HG03354 (cell line): ENCODE measurements at regions not wholly inside any gene's neighbourhood (a gene's known extent, or its start where the extent isn't known, plus 50 kb on each side); places are given as distances from the start of the nearest gene placed in this dataset.

Experiments used
- ATAC-seq: cut with Tn5 transposase; IDR thresholded peaks from one replicate; pipeline ENCODE4 v1.9.1; 2021; ENCODE audit warnings: mild to moderate bottlenecking; ENCODE audit not compliant: unreplicated experiment, poor library complexity, severe bottlenecking

DNA sequence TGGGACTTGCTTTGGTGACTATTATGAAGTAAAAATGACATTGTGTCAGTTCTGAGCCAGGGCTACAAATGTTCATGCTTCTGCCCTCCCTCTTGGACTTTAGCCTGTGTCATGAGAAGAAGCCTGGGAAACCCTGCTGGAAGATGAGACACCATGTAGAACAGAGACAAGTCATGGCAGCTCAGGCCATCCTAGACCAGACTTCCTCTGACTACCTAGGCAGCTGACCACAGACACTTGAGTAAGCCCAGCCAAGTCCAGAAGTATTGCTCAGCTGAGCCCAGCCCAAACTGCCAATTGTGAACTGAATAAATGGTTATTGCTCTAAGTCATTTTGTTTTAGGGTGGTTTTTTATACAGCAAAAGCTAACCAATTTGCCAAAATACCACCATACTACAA is 467.6 kb upstream of the CNKSR2 start:
- ATAC-seq = no peak

DNA sequence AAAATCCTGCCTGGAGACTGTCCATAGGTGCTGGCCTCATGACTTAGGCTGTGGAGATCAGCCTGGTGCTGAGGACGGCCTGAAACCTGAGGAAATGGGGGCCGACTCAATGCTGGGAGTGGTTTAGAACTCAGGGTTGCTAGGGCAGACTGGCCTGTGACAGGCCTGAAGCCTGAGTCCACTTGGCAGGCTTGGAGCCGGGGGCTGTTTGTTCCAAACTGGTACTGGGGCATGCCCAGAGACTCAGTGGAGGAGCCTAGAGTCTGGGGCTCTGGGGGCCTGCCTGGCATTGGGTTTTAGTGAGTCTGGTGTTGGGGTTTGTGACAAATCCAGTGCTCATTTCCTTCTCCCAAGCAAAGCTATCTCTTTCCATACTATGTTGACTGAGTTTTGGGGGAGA is 489.7 kb upstream of the CNKSR2 start:
- ATAC-seq = no peak

DNA sequence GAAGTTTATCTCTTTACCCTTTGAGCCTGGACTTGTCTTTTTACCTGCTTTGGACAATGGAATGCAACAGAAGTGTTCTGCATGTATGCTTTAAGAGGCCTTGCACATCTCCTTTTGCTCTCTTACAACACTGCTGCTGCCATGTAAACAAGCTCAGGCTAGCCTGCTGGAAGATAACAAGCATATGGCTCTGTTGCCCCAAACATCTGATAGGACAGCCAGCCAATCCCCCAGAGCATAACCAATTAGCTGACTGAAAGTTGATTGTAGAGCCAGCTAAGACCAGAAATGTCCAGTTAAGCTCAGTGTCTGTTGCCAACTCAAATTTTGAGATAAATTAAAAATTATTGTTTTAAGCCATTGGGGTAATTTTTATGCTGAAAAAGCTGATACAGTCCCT is 510.6 kb upstream of the CNKSR2 start:
- ATAC-seq = no peak

DNA sequence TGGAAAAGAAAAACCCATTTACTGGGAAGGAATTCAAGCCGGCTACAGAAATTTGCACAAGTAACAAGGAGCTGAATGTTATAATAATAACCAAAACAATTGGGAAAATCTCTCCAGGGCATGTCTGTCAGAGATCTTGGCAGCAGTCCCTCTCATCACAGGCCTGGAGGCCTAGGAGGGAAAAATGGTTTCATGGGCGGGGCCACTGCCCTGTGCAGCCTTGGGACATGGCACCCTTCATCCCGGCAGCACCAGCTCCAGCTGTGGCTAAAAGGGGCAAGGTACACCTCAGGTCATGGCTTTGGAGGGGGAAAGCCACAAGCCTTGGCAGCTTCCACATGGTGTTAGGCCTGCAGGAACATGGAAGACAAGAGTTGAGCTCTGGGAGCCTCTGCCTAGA is 513.1 kb upstream of the CNKSR2 start:
- no peak for ATAC-seq

DNA sequence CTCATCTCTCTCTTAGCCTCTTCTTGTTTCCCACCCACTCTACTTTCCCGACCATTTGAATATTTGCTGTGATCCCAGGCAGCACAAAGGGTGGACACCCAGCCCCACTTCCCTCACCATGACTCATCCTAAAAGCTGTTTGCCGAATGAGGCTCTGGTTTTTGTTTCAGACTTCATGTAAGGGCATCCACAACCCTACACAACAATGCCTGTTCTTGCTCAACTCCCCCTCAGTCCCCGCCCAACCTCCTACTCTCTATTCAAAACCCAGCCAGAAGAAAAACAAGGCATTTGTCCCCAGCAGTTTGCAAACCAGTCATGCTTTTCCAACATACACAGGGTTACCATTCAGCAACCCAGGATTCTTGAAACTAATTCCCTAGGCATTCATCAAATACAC is 516.5 kb upstream of the CNKSR2 start:
- ATAC-seq = no peak

DNA sequence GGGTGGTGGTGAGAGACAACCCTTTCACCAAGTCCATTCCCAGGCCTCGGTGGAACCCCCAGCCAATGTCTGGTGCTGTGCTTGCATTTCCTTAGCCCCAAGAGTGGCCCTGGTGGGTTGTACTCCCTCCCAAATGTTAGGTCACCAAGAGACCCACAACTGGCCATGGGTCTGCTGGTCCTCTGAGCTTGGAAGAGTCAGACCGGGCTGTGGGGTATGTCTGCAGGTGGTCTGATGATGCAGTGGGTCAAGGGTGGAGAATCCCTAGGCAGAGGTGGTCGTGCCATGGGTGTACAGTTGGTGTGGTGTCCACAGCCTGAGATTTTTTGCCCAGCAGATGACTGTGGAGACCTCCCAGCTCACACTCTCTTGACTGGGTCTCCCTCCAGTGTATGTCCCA is 535.7 kb upstream of the CNKSR2 start:
- no peak for ATAC-seq

DNA sequence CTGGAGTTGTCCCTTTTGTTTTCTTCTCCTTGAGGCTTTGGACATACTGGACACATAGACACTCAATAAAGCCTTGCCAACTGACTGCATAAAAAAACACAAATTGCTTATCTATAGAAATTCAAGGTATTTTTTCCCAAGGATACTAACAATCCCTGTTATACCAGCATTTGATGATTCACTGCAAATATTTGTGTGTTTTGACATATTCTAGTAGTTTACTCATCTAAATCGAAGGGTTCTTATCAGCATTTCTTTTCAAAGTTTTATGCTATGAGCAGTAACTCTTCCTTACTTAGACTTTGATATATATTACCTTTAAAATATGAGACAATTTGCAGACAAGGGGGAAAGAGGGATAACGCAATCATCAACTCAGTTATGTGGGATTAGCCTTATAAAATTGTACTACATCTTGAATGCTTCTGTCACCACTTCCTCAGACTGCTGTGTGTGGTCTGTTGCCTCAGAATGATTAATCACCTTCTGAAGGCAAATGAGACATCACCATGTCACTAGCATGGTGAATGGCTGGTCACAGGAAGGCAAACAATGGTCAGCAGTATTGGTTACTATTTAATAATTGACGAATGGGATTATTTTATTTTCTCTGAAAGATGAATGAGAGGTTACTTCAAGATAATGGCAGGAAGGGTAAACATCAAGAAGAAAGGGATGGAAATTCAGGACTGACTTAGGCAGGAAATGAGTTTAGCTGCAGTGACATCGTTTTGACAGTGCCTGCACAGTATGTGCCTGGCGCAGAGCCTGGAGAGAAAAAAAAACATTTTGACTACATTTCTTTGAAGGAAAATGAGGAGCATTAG is 544.3 kb upstream of the CNKSR2 start:
- ATAC-seq = no peak

DNA sequence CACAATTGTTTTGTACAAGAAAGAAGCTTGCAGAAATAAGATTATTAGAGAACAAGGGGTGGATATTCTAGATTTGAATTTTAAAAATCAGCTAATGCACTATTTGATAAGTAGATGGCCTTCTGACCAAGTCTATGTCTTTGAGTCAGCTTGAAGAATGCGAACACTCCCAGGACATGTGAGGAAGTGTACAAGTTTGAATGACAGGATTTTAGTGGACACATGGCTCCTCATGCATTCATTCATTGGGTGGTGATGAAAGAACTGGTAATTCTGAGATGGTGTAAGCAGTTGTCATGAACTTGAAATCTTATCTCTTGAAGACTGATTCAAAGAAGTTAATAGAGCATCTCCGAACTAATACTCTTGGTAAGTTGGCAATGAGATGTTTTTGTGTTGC is 548.2 kb upstream of the CNKSR2 start:
- no peak for ATAC-seq

DNA sequence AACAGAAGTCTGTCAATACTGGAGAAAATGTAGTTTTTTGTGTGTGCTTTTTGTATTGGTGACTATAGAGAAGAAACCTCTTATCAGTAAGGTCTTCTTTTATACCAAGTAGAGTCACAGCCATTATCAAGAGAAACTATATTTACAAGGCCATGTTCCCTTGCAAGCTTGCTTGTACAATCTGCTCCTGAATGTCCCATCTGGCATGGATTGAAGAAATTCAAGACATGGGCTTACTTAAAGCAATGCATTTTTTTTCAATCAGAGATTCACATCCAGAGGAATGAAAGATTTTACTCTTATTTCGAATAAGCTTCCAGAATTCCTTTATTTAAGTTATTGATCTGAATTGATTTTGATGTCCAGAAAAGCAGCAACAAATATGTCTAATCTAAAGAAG is 537.3 kb upstream of the RPS6KA3 start:
- ATAC-seq = no peak

DNA sequence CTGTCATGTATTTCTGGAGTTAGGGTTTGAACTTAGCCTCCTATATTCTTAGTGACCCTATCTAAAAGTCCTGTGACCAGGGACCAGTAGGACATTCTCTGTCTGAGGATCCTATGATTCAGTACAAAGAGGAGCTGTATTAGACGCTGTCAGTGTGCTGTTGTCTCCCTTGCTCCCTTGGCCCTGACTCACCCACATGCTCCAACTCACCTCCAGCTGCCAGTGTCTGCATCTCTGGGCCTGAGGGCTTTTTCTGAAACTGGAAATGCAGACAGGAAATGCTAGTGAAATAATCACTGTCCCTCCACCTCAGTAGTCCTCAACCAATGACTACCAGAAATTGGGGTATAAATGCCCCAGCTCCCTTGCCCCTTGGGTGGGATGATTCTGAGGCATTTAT is 535.3 kb upstream of the RPS6KA3 start:
- no peak for ATAC-seq

DNA sequence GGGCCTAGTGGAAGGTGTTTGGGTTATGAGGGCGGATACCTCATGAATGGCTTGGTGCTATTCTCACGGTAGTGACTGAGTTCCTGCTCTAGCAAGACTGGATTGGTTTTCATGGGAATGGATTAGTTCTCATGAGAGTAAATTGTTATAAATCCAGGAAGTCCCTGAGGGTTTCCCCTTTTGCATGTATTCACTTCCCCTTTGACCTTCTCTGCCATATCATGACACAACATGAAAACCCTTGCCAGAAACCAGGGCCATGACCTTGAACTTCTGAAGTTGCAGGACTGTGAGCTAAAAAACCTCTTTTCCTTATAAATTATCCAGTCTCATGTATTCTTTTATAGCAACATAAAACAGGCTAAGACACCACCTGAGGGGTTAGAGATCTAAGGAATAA is 529.7 kb upstream of the RPS6KA3 start:
- ATAC-seq = no peak

DNA sequence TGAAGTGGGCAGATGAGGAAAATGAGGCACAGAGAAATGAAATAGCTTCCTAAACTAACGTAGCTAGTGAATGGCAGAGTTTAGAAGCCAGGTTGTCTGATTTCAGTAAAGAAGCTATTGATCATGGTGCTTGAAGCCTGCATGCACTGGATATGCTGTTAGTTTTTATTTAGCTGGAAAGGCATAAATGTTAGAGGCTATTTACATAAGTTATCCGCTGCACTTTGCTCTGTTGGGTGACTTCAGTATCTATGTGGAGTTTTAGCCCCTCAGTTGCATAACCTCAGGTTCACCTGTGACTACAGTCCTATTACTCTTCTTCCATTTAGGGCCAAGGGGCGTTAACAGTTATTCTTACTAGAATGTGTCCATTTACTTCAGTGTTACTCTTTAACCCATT is 522.4 kb upstream of the RPS6KA3 start:
- ATAC-seq = no peak

DNA sequence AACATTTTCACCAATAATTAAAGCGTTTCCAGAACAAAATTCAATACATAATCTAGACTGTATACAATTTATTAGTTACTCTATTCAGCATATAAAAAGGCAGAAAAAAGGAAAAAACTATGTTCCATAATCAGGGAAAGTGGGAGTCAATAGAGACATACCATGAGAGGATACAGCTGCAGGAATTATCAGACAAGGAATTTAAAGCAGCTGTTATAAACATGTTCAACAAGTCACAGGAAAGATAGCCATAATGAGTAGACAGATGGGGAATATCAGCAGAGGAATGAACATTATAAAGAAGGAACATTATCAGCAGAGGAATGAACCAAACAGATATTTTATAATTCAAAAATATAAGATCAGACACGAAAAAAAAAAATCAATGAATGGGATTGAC is 500.6 kb upstream of the RPS6KA3 start:
- no peak for ATAC-seq

DNA sequence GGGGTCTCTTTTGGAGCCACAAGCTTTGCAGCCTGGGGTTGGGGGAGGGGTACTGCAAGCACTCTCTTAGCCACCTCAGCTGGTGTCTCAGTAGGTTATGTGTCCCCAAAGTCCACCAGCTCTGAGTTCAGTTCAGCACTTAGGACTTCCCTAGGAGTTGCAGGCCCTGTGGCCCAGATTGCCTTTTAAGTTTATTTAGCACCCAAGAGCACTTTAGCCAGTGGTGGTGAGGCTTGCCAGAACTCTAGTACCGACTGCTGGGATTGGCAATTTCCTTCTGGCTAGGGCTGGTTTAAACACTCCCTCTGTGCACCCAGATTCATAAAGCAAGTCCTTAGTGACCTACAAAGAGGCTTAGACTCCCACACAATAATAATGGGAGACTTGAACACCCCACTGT is 489.9 kb upstream of the RPS6KA3 start:
- no peak for ATAC-seq

DNA sequence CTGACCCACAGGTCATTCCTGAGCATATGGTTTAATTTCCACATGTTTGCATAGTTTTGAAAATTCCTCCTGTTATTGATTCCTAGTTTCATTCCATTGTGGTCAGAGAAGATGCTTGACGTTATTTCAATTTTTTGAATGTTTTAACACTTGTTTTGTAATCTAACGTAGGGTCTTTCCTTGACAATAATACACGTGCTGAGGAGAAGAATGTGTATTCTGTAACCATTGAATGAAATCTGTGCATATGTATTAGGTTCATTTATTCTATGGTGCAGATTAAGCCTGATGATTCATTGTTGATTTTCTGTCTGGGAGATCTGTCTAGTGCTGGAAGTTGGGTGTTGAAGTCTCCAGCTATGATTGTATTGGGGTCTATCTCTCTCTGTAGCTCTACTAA is 486.4 kb upstream of the RPS6KA3 start:
- no peak for ATAC-seq

DNA sequence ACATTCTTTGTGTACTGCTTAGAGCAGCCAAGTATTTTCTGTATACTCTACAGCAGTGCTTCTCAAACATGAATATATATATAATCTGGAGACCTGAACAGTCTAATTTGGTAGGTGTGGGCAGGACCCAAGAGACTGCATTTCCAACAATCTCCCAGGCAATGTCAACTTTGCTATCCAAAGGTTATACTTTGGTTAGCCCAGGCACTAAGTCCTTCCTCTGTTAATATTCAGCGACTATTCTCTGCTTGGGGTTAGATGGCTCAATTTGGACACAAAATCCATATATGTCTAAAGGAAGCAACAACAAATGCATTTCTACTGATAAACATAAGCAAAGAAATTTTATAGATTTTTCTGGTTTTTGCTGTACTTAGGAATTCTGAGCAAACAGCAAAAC is 480.0 kb upstream of the RPS6KA3 start:
- no peak for ATAC-seq

DNA sequence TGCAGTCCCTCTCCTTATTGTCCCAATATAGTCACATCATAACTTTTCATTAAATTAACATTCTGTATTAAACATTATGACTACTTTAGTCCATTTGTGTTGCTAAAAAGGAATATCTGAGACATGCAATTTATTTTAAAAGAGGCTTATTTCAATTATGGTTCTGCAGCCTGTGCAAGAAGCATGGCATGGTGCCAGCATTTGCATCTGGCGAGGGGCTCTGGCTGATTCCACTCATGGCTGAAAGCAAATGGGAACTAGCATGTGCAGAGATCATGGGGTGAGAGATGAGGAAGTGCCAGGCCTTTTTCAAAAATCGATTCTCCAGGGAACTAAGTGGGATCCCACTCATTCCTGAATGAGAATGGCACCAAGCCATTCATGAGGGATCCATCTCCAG is 476.3 kb upstream of the RPS6KA3 start:
- ATAC-seq = no peak

DNA sequence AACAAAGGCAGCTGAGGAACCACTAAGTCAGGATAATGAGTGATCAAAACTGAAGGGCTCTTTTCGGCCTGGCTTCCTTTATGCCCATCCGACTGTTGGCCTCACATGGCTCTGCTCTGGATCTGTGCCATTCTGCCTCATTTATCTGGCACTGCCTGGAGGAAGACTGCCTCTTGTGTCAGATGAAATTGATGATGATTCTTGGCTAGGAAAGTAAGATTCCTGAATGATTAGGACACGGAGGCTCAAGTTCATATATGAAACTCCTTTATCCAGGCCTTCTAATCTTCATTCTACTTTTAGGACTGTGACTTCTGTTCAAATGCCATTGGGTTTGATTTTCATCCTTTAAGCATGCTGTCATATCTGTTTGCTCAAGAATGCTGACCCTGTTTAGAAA is 475.4 kb upstream of the RPS6KA3 start:
- no peak for ATAC-seq

DNA sequence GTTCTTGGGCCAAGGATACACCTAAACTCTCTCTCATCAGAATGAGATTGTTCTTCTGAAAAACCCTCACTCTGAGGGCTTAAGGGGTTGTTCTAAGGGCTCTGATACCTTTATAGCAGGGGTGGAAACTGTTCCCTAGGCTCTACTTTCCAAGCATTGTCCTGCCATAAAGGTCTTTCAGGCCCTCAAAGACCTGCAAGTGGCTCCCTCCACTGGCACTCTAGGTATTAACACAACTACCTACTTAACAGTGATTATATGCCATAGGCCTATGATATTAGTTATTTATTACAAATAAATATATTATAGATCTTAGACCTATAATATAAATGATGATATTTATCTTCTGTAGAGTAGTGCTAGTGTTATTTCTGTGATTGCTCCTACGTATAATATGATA is 473.7 kb upstream of the RPS6KA3 start:
- ATAC-seq = no peak

DNA sequence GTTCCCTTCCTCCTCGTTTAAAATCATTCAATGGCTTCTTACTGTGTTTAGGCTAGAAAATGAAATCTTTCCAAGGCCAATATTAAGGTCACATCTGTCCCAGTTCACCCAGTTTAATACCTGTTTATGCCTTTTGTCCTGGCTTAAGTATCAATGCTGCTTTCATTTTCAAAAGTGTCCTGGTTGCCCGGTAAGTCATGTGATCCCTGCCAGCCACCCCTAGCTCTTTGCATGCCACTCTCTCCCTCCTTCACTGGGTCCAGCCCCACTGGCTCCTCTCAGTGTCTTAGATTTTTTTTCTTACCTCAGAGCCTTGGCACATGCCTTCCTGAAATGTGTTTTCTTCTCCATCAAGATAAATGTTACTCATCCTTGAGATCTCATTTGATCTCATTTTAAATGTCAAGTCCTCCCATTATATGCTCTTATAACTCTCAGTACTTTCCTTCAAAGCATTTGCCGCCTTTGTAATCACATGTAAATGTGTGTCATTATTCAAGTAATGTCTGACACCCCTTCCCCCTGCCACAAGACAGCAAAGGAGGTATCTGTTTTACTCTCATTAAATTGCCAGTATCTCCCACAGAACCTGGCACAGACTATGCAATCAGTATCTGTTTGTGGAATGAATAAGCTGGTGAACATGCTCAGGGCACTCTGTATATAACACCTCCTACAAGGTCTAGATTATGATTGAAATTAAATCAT is 472.5 kb upstream of the RPS6KA3 start:
- no peak for ATAC-seq

DNA sequence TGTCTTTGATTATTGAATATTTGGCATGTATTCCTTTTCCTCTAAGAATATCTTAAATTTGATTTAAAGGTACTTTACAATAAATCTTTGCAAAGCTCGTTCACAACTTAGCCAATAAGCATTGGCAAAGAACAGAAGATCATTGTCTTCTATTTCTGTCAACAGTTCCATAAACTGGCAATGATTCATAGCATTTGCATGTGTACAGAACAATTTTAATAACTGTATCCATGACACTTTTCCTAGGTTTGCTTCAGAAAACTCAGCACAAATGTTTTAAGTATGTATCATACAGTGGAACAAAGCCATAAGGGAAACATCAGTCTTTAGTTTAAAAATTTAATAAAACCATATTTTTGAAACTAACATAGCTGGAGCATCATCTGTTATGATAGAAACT is 462.7 kb upstream of the RPS6KA3 start:
- ATAC-seq = no peak

DNA sequence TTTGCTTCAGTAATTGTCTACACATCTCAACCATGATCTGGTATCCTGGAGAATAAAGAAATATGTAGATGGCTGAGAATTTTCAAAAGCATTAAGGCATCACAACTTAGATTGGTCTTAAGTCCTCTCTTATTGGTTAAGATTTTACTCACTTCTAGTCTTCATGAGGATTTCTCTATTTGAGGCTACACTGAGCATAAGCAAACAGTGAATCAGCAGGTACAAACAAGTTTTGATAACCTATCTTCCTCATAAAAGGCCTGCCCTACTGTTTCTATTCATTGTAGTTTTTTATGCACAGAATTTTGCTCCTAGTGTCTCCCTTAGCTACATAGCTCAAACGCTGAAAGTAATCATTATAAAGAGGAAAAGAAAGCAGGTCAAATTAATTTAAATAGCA is 460.7 kb upstream of the RPS6KA3 start:
- no peak for ATAC-seq
